H7 (cell line): ENCODE measurements at regions not wholly inside any gene's neighbourhood (a gene's known extent, or its start where the extent isn't known, plus 50 kb on each side); places are given as distances from the start of the nearest gene placed in this dataset.

Experiments
- DNase-seq: peaks from one replicate; pipeline ENCODE4 v3.0.0; 2012
- H3K27me3 ChIP-seq: 2 replicates; pipeline ENCODE4 v1.6.0; 2011; ENCODE audit warnings: mild to moderate bottlenecking, low read length; ENCODE audit not compliant: control insufficient read depth, insufficient read depth
- H3K36me3 ChIP-seq: replicated peaks from 2 replicates; pipeline ENCODE4 v1.5.1; 2011; ENCODE audit warnings: low read length; ENCODE audit not compliant: control insufficient read depth, insufficient read depth
- H3K4me3 ChIP-seq: 2 replicates; pipeline ENCODE4 v1.5.1; 2011; ENCODE audit warnings: low read depth, mild to moderate bottlenecking, control low read depth, low read length, moderate library complexity; ENCODE audit not compliant: insufficient read depth

DNA sequence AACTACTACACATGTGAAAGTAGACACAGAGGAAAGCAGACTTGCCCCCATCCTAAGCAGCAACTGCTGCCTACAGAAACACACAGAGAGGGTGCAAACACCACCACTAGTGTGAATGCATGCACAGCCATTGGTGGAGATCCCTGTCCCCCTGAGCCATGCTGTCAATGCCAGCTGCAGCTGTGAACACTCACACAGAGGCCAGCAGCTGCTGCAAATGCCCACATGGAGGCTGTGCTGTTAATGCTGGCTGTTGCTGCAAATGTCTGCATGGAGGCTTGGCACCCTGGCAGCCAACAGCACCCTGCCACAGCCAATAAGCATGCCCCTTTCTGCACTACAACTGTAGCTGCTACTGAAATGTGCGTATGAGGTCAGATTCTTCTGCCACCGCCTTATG is 355.0 kb downstream of the LNPK start:
- Histone ChIP-seq H3K36me3 (no peaks in the 10 kb centered on the region), H3K4me3 (no peak overlapping the region), H3K27me3 (no peaks in the 10 kb centered on the region)
- DNase-seq: no peak

DNA sequence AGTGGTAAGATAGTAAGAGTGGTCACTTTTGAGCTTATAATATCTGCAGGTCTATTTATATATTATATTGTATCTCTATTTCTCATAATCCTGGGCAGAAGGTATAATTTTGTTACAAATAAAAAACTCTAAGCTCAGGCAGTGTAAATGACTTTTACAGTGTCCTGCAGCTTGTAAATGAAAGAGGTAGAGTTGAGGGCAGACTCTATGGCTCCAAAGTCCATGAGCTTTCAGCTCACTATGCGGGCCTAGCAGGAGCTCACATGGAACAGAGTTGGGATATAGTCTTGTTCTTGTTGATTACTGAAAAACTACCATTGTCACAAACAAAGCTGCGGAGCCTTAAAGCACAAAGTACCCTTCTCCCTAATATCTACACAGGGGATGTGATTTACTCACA is 361.4 kb downstream of the LNPK start:
- Histone ChIP-seq H3K27me3 (no peaks in the 10 kb centered on the region), H3K36me3 (no peaks in the 10 kb centered on the region), H3K4me3 (no peak overlapping the region)
- DNase-seq: no peak

GRCh38 chr2:175633227-175633626 is 368.8 kb downstream of the LNPK start:
- no peak overlapping the region for H3K4me3 ChIP-seq

GRCh38 chr2:175631245-175631623 is 370.8 kb downstream of the LNPK start:
- Histone ChIP-seq H3K36me3 (no peaks in the 10 kb centered on the region), H3K4me3 (no peak overlapping the region)
- DNase-seq: no peak

More at GRCh38 chr2:175633227-175633626, 368.8 kb downstream of the LNPK start:
- H3K27me3 ChIP-seq: no peaks in the 10 kb centered on the region
- no peaks in the 10 kb centered on the region for H3K36me3 ChIP-seq
- no peak for DNase-seq

DNA sequence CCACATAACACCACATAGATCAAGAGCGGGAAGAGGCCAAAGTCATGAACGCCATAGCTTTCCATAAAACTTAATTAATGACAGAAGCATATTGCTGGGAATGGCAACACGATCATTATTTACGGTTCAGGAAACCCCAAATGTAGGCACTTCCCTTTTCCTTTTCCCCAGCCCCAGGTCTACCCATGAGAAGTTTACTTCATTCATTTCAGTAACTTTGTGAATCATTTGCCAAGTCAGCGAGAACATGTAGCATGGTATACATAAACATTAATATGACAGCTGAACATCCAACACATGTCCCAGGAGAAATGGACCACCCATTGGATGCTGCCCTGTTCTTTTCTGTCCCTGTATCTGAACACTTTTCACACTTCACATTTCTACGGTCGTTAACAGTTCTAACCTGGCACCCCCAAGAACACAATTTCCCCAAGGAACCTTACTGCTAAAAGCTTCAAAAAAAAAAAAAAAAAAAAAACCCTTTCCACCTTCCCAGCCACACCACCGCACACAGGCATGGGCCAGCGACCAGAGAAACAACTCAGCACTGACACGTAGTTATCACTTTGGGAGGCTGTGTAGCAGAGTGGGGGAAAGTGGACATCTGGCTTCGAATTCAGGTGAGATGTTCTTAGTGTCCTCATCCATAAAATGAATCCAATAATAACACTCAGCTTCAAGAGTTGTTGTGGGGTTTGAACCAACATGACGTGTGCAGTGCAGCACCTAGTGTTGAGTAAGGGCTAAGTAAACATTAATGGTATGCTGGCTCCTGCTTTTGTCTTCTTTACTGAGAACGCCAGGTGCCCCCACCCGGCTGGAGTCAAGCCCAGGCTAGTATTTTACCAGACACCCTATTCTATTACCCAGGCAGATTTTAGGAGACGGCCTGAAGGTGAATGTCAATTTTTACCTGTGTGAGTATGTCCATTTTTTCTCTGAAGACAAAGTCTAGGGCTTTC is 371.5 kb downstream of the LNPK start:
- no peak for DNase-seq
- Histone ChIP-seq H3K4me3 (no peak overlapping the region), H3K27me3 (no peaks in the 10 kb centered on the region), H3K36me3 (no peaks in the 10 kb centered on the region)

More at GRCh38 chr2:175631245-175631623, 370.8 kb downstream of the LNPK start:
- no peaks in the 10 kb centered on the region for H3K27me3 ChIP-seq

DNA sequence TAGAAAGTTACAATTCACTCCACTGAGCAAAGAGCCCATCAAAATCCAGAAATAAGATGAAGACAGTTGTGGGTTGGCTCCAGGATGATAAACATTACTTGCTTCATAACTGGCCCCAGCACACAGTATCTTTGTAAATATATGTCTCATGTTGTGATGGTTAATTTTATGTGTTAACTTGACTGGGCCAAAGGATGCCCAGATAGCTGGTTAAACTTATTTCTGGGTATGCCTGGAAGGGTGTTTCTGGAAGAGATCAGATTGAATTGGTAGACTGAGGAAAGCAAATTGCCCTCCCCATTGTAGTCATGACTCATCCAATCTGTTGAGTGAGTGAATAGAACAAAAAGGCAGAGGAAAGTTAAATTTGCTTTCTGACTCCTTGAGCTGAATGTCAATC is 373.8 kb downstream of the LNPK start:
- Histone ChIP-seq H3K4me3 (no peak overlapping the region), H3K36me3 (no peaks in the 10 kb centered on the region), H3K27me3 (no peaks in the 10 kb centered on the region)
- no peak for DNase-seq

DNA sequence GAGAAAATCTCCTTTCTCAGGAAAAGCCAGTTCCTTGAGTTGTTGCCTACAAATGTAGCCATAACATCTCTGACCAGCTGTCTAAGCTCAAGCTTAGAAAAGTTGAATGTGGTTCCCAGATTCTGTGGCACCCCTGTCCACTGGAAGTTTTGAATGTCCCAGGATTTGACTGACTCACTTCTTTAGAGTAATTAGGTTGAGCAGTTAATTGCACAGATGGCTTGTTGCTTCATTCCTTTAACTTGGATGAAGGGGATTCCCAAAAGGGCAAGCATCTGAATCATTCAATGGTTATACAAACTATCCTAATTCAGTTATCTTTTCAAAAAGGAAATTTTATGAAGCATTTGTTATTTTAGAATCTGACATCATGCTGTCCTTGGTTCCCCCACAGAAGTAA is 374.7 kb downstream of the LNPK start:
- H3K27me3 ChIP-seq: no peaks in the 10 kb centered on the region
- no peak for DNase-seq
- H3K36me3 ChIP-seq: no peaks in the 10 kb centered on the region
- H3K4me3 ChIP-seq: no peak overlapping the region

DNA sequence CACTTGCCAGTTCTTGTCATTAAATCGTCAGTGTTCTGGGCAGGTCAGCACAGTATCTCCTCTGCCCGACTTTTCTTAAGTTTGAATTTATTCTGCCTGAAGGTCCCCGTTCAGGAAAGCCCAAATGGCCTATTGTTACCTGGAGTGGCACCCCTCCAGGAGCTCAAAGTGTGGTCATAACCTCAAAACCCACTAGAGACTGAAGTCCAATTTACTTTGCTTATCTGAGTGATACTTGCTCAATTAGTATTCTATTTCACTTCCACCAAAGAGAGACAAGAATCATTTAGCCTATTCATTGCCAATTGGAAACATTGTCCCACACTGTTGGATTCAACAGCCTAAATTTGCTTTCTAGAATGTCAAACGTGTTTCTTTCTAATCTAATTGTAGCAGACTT is 375.3 kb downstream of the LNPK start:
- Histone ChIP-seq H3K36me3 (no peaks in the 10 kb centered on the region), H3K4me3 (no peak overlapping the region), H3K27me3 (no peaks in the 10 kb centered on the region)
- no peak for DNase-seq

GRCh38 chr2:175624785-175625184 is 377.3 kb downstream of the LNPK start:
- no peak overlapping the region for H3K4me3 ChIP-seq
- H3K36me3 ChIP-seq: no peaks in the 10 kb centered on the region
- H3K27me3 ChIP-seq: no peaks in the 10 kb centered on the region
- DNase-seq: no peak

DNA sequence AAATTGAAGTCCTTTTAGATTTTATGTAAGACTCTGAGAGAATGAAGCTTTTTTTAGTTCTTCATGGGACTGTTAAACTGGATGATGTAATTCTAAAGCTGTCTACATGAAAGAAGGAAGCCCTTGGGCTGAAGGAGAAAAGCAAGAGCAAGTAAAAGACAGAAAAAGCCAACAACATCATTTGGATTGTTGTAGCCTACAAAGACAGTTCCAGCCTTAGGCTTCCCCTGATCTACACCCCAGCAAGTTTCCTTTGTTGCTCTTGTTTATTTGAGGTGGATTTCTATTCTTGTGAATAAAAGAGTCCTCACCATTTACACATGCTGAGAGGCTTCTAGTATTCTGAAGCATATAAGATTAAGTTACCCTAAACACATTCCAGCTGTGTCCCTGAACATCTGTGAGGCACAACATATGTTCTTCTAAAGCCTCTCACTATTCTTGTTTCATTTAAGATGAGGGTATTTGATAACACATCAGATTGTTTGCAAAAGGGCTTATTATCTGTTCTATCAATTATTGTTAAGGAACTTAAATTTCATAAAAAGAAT is 377.8 kb downstream of the LNPK start:
- no peak for DNase-seq
- H3K36me3 ChIP-seq: no peaks in the 10 kb centered on the region

GRCh38 chr2:175621821-175622220 is 380.2 kb downstream of the LNPK start:
- H3K36me3 ChIP-seq: no peaks in the 10 kb centered on the region
- no peak for DNase-seq
- no peak overlapping the region for H3K4me3 ChIP-seq
- no peaks in the 10 kb centered on the region for H3K27me3 ChIP-seq

More for the DNA sequence above, 377.8 kb downstream of the LNPK start:
- Histone ChIP-seq H3K4me3 (no peak overlapping the region), H3K27me3 (no peaks in the 10 kb centered on the region)

- no peak for DNase-seq
- Histone ChIP-seq H3K27me3 (no peaks in the 10 kb centered on the region), H3K4me3 (no peak overlapping the region), H3K36me3 (no peaks in the 10 kb centered on the region)
Measured at GRCh38 chr2:175620106-175620505, 382.0 kb downstream of the LNPK start.

GRCh38 chr2:175619179-175620045 is 382.7 kb downstream of the LNPK start:
- DNase-seq: no peak
- Histone ChIP-seq H3K27me3 (no peaks in the 10 kb centered on the region), H3K4me3 (no peak overlapping the region), H3K36me3 (no peaks in the 10 kb centered on the region)

- Histone ChIP-seq H3K36me3 (no peaks in the 10 kb centered on the region), H3K4me3 (no peak overlapping the region), H3K27me3 (no peaks in the 10 kb centered on the region)
- DNase-seq: no peak
Measured at GRCh38 chr2:175612280-175612679, 389.8 kb downstream of the LNPK start.
